ENCODE measurements at regions not wholly inside any gene's neighbourhood (a gene's known extent, or its start where the extent isn't known, plus 50 kb on each side); places are given as distances from the start of the nearest gene placed in this dataset.

GRCh38 chr21:24372506-24372905 lies 1234.8 kb downstream of the MRPL39 start:
- no peaks in the 10 kb centered on the region for H3K27me3 ChIP-seq
- H3K36me3 ChIP-seq = no peaks in the 10 kb centered on the region
- H3K27ac ChIP-seq = no peak overlapping the region
- H3K4me3 ChIP-seq = no peak overlapping the region
- no peaks in the 10 kb centered on the region for H3K9me3 ChIP-seq
- intact Hi-C loops (cut with DNase I) = no loop called here
- TF ChIP-seq CTCF (IDR thresholded peaks at IDR 0.05) (no peak), POLR2A (IDR thresholded peaks at IDR 0.05) (no peak), POLR2AphosphoS5 (IDR thresholded peaks at IDR 0.05; ENCODE audit: insufficient read depth in 1 of 2, low read depth in 1 of 2) (no peak)
- H3K4me1 ChIP-seq = no peaks in the 10 kb centered on the region
- DNase-seq (ENCODE audit: extremely low spot score in 2 of 2) = no peak

- Histone ChIP-seq H3K27me3 (no peaks in the 10 kb centered on the region), H3K4me3 (no peak overlapping the region), H3K27ac (no peak overlapping the region), H3K4me1 (no peaks in the 10 kb centered on the region), H3K36me3 (no peaks in the 10 kb centered on the region), H3K9me3 (no peaks in the 10 kb centered on the region)
- no peak for TF ChIP-seq POLR2A (IDR thresholded peaks at IDR 0.05)
- no peak for TF ChIP-seq POLR2AphosphoS5 (IDR thresholded peaks at IDR 0.05; ENCODE audit: insufficient read depth in 1 of 2, low read depth in 1 of 2)
- no peak for TF ChIP-seq CTCF (IDR thresholded peaks at IDR 0.05)
- intact Hi-C loops (cut with DNase I) = no loop called here
- DNase-seq (ENCODE audit: extremely low spot score in 2 of 2) = no peak
Observed at GRCh38 chr21:24369746-24370145, 1237.5 kb downstream of the MRPL39 start.

GRCh38 chr21:24369278-24369677 lies 1238.0 kb downstream of the MRPL39 start:
- TF ChIP-seq POLR2AphosphoS5 (IDR thresholded peaks at IDR 0.05; ENCODE audit: insufficient read depth in 1 of 2, low read depth in 1 of 2) = no peak
- no peak for TF ChIP-seq POLR2A (IDR thresholded peaks at IDR 0.05)
- no peak for TF ChIP-seq CTCF (IDR thresholded peaks at IDR 0.05)
- Histone ChIP-seq H3K27me3 (no peaks in the 10 kb centered on the region), H3K27ac (no peak overlapping the region), H3K9me3 (no peaks in the 10 kb centered on the region), H3K4me1 (no peaks in the 10 kb centered on the region), H3K4me3 (no peak overlapping the region), H3K36me3 (no peaks in the 10 kb centered on the region)
- DNase-seq (ENCODE audit: extremely low spot score in 2 of 2) = no peak
- intact Hi-C loops (cut with DNase I) = no loop called here

GRCh38 chr21:24367936-24368335 lies 1239.3 kb downstream of the MRPL39 start:
- Histone ChIP-seq H3K4me1 (no peaks in the 10 kb centered on the region), H3K4me3 (no peak overlapping the region), H3K36me3 (no peaks in the 10 kb centered on the region), H3K27me3 (no peaks in the 10 kb centered on the region), H3K27ac (no peak overlapping the region), H3K9me3 (no peaks in the 10 kb centered on the region)
- TF ChIP-seq POLR2AphosphoS5 (IDR thresholded peaks at IDR 0.05; ENCODE audit: insufficient read depth in 1 of 2, low read depth in 1 of 2) (no peak), POLR2A (IDR thresholded peaks at IDR 0.05) (no peak), CTCF (IDR thresholded peaks at IDR 0.05) (no peak)
- intact Hi-C loops (cut with DNase I) = no loop called here
- no peak for DNase-seq (ENCODE audit: extremely low spot score in 2 of 2)

GRCh38 chr21:24353492-24353891 lies 1253.8 kb downstream of the MRPL39 start:
- intact Hi-C loops (cut with DNase I) = no loop called here
- no peak overlapping the region for H3K27ac ChIP-seq
- no peaks in the 10 kb centered on the region for H3K4me1 ChIP-seq
- no peaks in the 10 kb centered on the region for H3K27me3 ChIP-seq
- H3K36me3 ChIP-seq = no peaks in the 10 kb centered on the region
- TF ChIP-seq CTCF (IDR thresholded peaks at IDR 0.05) = no peak
- no peak for TF ChIP-seq POLR2A (IDR thresholded peaks at IDR 0.05)
- TF ChIP-seq POLR2AphosphoS5 (IDR thresholded peaks at IDR 0.05; ENCODE audit: insufficient read depth in 1 of 2, low read depth in 1 of 2) = no peak
- H3K4me3 ChIP-seq = no peak overlapping the region
- no peak for DNase-seq (ENCODE audit: extremely low spot score in 2 of 2)
- no peaks in the 10 kb centered on the region for H3K9me3 ChIP-seq

All from vagina (tissue), 2 donors.